ENCODE measurements at regions not wholly inside any gene's neighbourhood (a gene's known extent, or its start where the extent isn't known, plus 50 kb on each side); places are given as distances from the start of the nearest gene placed in this dataset.

DNA sequence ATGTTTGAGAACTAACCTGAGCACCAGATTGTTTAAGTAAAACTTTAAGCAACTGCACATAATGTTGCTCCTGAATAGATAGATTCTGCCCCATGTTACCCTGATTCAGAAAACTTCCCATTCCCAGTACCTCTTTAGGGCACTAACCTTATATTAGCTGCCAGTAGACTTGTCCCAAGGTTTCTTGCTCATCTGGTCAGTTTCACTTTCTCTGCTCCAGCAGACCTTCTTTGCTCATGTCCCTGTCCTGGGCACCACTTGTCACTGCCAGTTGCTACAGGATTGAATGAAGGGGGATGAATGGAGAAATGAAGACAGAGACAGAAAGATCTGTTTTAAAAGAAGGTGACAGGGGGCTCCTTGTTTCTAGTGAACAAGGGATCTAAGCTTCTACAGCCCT is 65.2 kb upstream of the UGT2B10 start:
- TF ChIP-seq, protein P1, sequence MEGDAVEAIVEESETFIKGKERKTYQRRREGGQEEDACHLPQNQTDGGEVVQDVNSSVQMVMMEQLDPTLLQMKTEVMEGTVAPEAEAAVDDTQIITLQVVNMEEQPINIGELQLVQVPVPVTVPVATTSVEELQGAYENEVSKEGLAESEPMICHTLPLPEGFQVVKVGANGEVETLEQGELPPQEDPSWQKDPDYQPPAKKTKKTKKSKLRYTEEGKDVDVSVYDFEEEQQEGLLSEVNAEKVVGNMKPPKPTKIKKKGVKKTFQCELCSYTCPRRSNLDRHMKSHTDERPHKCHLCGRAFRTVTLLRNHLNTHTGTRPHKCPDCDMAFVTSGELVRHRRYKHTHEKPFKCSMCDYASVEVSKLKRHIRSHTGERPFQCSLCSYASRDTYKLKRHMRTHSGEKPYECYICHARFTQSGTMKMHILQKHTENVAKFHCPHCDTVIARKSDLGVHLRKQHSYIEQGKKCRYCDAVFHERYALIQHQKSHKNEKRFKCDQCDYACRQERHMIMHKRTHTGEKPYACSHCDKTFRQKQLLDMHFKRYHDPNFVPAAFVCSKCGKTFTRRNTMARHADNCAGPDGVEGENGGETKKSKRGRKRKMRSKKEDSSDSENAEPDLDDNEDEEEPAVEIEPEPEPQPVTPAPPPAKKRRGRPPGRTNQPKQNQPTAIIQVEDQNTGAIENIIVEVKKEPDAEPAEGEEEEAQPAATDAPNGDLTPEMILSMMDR (IDR thresholded peaks at IDR 0.05): no peak
- TF ChIP-seq ZFX (IDR thresholded peaks at IDR 0.05; ENCODE audit: borderline replicate concordance): no peak

All from 22Rv1 (cell line).